ENCODE measurements at regions not wholly inside any gene's neighbourhood (a gene's known extent, or its start where the extent isn't known, plus 50 kb on each side); places are given as distances from the start of the nearest gene placed in this dataset.

- TF ChIP-seq CTCF (IDR thresholded peaks at IDR 0.05): no peak
- no peak for TF ChIP-seq POLR2A (IDR thresholded peaks at IDR 0.05)
Observed at GRCh38 chr5:163887854-163888253, 382.4 kb downstream of the MAT2B start.
